ENCODE measurements at regions not wholly inside any gene's neighbourhood (a gene's known extent, or its start where the extent isn't known, plus 50 kb on each side); places are given as distances from the start of the nearest gene placed in this dataset.

DNA sequence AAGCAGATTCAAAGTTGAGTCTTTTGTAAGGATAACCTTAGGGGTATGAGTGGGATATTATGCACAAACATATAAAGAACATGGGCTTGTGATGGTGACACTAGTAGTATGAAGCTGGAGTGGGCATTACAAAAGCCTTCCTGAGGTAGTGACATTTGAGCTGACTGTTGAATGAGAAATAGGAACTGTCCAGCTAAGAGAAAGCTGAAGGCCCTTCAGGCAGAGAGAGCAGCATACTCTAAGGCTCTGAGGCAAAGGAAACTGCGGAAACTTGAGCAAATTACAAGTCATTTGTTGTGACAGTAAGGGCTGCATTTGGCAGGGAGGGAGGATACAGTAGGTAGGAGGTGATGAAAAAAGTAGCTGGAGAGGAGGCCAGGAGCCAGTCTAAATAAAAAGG is 190.7 kb upstream of the CD96 start:
- CTCF ChIA-PET, result no interaction called here
- Histone ChIP-seq H3K9me3 (ENCODE audit: control insufficient read depth, insufficient read depth, low read length) (no peaks in the 10 kb centered on the region), H3K27me3 (ENCODE audit: control insufficient read depth, insufficient read depth, low read length) (no peaks in the 10 kb centered on the region), H3K27ac (ENCODE audit: low read depth, low read length) (no peak overlapping the region), H3K4me3 (ENCODE audit: low read depth, low read length) (no peak overlapping the region)
- DNase-seq (ENCODE audit: low read depth, low spot score), result no peak
- TF ChIP-seq, protein P1, sequence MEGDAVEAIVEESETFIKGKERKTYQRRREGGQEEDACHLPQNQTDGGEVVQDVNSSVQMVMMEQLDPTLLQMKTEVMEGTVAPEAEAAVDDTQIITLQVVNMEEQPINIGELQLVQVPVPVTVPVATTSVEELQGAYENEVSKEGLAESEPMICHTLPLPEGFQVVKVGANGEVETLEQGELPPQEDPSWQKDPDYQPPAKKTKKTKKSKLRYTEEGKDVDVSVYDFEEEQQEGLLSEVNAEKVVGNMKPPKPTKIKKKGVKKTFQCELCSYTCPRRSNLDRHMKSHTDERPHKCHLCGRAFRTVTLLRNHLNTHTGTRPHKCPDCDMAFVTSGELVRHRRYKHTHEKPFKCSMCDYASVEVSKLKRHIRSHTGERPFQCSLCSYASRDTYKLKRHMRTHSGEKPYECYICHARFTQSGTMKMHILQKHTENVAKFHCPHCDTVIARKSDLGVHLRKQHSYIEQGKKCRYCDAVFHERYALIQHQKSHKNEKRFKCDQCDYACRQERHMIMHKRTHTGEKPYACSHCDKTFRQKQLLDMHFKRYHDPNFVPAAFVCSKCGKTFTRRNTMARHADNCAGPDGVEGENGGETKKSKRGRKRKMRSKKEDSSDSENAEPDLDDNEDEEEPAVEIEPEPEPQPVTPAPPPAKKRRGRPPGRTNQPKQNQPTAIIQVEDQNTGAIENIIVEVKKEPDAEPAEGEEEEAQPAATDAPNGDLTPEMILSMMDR (IDR thresholded peaks at IDR 0.05; ENCODE audit: low read depth, low read length), result no peak
- POLR2A ChIA-PET, result no interaction called here

DNA sequence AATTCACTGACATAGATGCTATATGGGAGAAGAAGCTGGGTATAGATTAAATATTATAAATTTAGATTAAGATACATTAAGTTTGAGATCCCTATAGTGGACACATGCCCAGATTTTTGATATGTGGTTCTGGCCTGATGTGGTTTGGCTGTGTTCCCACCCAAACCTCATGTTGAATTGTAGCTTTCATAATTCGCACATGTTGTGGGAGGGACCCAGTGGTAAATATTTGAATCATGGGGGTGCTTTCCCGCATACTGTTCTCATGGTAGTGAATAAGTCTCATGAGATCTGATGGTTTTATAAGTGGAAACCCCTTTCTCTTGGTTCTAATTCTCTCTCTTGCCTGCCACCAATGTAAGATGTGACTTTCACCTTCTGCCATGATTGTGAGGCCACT is 189.4 kb upstream of the CD96 start:
- TF ChIP-seq, protein P1 (IDR thresholded peaks at IDR 0.05; ENCODE audit: low read depth, low read length), result no peak
- POLR2A ChIA-PET, result no interaction called here
- Histone ChIP-seq H3K4me3 (ENCODE audit: low read depth, low read length) (no peak overlapping the region), H3K27ac (ENCODE audit: low read depth, low read length) (no peak overlapping the region), H3K9me3 (ENCODE audit: control insufficient read depth, insufficient read depth, low read length) (no peaks in the 10 kb centered on the region), H3K27me3 (ENCODE audit: control insufficient read depth, insufficient read depth, low read length) (no peaks in the 10 kb centered on the region)
- CTCF ChIA-PET, result no interaction called here
- DNase-seq (ENCODE audit: low read depth, low spot score), result no peak

DNA sequence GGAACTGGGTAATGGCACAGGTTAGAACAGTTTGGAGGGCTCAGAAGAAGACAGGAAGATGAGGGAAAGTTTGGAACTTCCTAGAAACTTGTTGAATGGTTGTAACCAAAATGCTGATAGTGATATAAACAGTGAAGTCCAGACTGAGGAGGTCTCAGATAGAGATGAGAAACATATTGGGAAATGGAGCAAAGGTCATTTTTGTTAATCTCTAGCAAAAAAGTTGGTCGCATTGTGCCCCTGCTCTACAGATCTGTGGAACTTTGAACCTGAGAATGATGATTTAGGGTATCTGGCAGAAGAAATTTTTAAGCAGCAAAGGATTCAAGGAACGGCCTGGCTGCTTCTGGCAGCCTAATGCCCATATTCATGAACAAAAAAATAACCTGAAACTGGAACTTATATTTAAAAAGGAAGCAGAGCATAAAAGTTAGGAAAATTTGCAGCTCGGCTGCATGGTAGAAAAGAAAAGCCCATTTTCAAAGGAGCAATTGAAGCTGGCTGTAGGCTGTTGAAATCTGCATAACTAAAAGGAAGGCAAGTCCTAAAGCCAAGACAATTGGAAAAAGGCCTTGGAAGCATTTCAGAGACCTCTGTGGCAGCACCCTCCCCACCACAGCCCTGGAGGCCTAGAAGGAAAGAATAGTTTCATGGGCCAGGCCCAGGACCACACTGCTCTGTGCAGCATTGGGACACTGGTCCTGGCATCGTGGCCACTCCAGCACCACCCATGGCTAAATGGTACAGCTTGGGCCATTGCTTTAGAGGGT is 182.6 kb upstream of the CD96 start:
- CTCF ChIA-PET, result no interaction called here
- POLR2A ChIA-PET, result no interaction called here
- DNase-seq (ENCODE audit: low read depth, low spot score), result no peak

DNA sequence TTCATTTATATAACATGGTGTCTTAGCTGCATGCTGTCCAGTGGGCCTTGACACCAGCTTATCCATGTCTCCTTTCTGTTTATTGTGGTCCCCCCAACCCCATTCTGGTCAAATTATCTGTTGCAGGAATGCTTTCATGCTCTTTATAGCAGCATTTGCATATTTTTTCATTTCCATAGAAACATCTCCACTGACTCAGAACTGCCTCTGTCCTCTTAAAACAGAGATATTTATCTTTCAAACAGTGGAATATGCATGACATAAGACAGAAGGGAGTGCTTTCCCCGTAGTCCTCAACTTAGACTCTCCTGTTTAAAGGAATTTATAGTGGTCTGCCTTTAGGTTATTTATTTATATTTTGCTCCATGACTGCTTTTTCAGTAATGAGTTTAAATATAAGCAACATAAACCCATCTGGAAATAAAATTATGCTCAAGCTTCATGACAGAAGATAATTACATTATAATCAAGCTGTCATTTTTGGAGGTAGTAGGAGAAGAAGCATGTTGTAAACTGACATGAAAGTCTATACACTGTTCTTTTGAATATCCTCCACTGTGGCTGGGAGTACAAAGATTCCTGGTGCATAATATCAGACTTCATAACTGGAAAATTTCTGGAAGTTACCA is 179.5 kb upstream of the CD96 start:
- Histone ChIP-seq H3K9me3 (ENCODE audit: control insufficient read depth, insufficient read depth, low read length) (no peaks in the 10 kb centered on the region), H3K27ac (ENCODE audit: low read depth, low read length) (no peak overlapping the region), H3K4me3 (ENCODE audit: low read depth, low read length) (no peak overlapping the region), H3K27me3 (ENCODE audit: control insufficient read depth, insufficient read depth, low read length) (no peaks in the 10 kb centered on the region)
- ChIA-PET POLR2A (no interaction called here), CTCF (no interaction called here)
- DNase-seq (ENCODE audit: low read depth, low spot score), result no peak
- TF ChIP-seq, protein P1 (IDR thresholded peaks at IDR 0.05; ENCODE audit: low read depth, low read length), result no peak

More for the DNA sequence above, 182.6 kb upstream of the CD96 start:
- Histone ChIP-seq H3K4me3 (ENCODE audit: low read depth, low read length) (no peak overlapping the region), H3K9me3 (ENCODE audit: control insufficient read depth, insufficient read depth, low read length) (no peaks in the 10 kb centered on the region), H3K27ac (ENCODE audit: low read depth, low read length) (no peak overlapping the region), H3K27me3 (ENCODE audit: control insufficient read depth, insufficient read depth, low read length) (no peaks in the 10 kb centered on the region)
- TF ChIP-seq, protein P1 (IDR thresholded peaks at IDR 0.05; ENCODE audit: low read depth, low read length), result no peak

DNA sequence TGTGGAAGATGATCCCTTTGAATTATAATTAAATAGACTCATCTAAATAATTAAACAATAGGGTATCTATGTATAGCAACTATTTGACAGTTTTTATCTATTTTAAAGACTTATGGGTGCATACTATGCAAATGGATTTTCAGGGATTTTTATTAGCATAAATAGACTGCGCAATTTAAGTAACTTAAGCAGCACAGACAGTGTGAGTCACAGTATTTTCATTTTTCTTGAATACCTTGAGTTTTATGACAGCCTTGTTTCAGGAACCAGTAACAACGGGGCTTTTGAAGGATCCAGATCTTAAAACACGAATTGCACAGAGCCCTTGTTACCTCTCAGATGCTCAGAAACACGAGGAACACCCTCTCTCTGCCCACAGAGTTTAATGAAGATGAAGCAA is 175.5 kb upstream of the CD96 start:
- no peak for DNase-seq (ENCODE audit: low read depth, low spot score)
- Histone ChIP-seq H3K27me3 (ENCODE audit: control insufficient read depth, insufficient read depth, low read length) (no peaks in the 10 kb centered on the region), H3K9me3 (ENCODE audit: control insufficient read depth, insufficient read depth, low read length) (no peaks in the 10 kb centered on the region; the same call in 1 of the 2 replicates), H3K27ac (ENCODE audit: low read depth, low read length) (no peak overlapping the region), H3K4me3 (ENCODE audit: low read depth, low read length) (no peak overlapping the region)
- POLR2A ChIA-PET, result no interaction called here
- TF ChIP-seq, protein P1 (IDR thresholded peaks at IDR 0.05; ENCODE audit: low read depth, low read length), result no peak
- CTCF ChIA-PET, result no interaction called here
